Osteoblast (primary cell): ENCODE measurements at regions not wholly inside any gene's neighbourhood (a gene's known extent, or its start where the extent isn't known, plus 50 kb on each side); places are given as distances from the start of the nearest gene placed in this dataset.

Experiments
- DNase-seq: peaks from one replicate; pipeline ENCODE4 v3.0.0; 2011; ENCODE audit warnings: low spot score, mixed read lengths; ENCODE audit not compliant: insufficient read length; ENCODE audit errors: missing footprints
- H2AFZ ChIP-seq: 2 replicates; pipeline ENCODE4 v1.6.0; 2011; ENCODE audit warnings: mild to moderate bottlenecking, low read length
- H3K27ac ChIP-seq: 2 replicates; pipeline ENCODE4 v1.5.1; 2011; ENCODE audit warnings: mild to moderate bottlenecking, low read depth, low read length, moderate library complexity
- H3K27me3 ChIP-seq: 2 replicates; pipeline ENCODE4 v1.6.0; 2012; ENCODE audit warnings: mild to moderate bottlenecking, control low read depth, inconsistent platforms, low read length, moderate library complexity; ENCODE audit not compliant: insufficient read depth
- H3K36me3 ChIP-seq: 2 replicates; pipeline ENCODE4 v1.5.1; 2011; ENCODE audit warnings: mild to moderate bottlenecking, low read length, control low read depth, moderate library complexity; ENCODE audit not compliant: insufficient read depth
- H3K4me1 ChIP-seq: 2 replicates; pipeline ENCODE4 v1.5.1; 2011; ENCODE audit warnings: mild to moderate bottlenecking, low read length, control low read depth, moderate library complexity; ENCODE audit not compliant: insufficient read depth
- H3K4me2 ChIP-seq: 2 replicates; pipeline ENCODE4 v1.6.0; 2011; ENCODE audit warnings: mild to moderate bottlenecking, low read length; ENCODE audit not compliant: insufficient read depth
- H3K4me3 ChIP-seq: fragments of 200-600 bp; sonication (generic); 3 replicates; pipeline ENCODE4 v1.5.1; 2012; ENCODE audit warnings: mild to moderate bottlenecking, low read length, inconsistent platforms; ENCODE audit not compliant: insufficient read depth
- H3K79me2 ChIP-seq: 2 replicates; pipeline ENCODE4 v1.6.0; 2012; ENCODE audit warnings: mild to moderate bottlenecking, low read length, control low read depth, inconsistent platforms; ENCODE audit not compliant: insufficient read depth
- H3K9me3 ChIP-seq: 2 replicates; pipeline ENCODE4 v1.5.1; 2011; ENCODE audit warnings: low read depth, low read length, control low read depth
- H4K20me1 ChIP-seq: 2 replicates; pipeline ENCODE4 v1.6.0; 2012; ENCODE audit warnings: mild to moderate bottlenecking, low read length, control low read depth; ENCODE audit not compliant: insufficient read depth
- CTCF ChIP-seq: IDR thresholded peaks from 2 replicates; pipeline ENCODE4 v1.5.1; 2011; ENCODE audit warnings: mild to moderate bottlenecking, low read depth, low read length, moderate library complexity; ENCODE audit errors: extremely low read depth

- TF ChIP-seq CTCF = no peak
- DNase-seq = peak; percentile 76
- peaks cover 18% of the 10 kb centered on the region for H3K4me1 ChIP-seq
- H3K9me3 ChIP-seq = no peaks in the 10 kb centered on the region
- H3K4me2 ChIP-seq = peak overlapping the region; percentile 89
- H2AFZ ChIP-seq = peak overlapping the region; percentile 98
- no peaks in the 10 kb centered on the region for H3K27me3 ChIP-seq
- no peaks in the 10 kb centered on the region for H4K20me1 ChIP-seq
- H3K79me2 ChIP-seq = no peaks in the 10 kb centered on the region
- H3K4me3 ChIP-seq = peak overlapping the region; percentile 62
- H3K27ac ChIP-seq = peak overlapping the region; percentile 86
- no peaks in the 10 kb centered on the region for H3K36me3 ChIP-seq
Measured at GRCh38 chr14:65229748-65230728, 127.7 kb upstream of the MAX start.

GRCh38 chr14:65231286-65231980, 129.1 kb upstream of the MAX start:
- Histone ChIP-seq H2AFZ (no peak overlapping the region), H3K27ac (no peak overlapping the region), H3K27me3 (no peaks in the 10 kb centered on the region), H4K20me1 (no peaks in the 10 kb centered on the region), H3K4me1 (peaks cover 21% of the 10 kb centered on the region), H3K79me2 (no peaks in the 10 kb centered on the region), H3K36me3 (no peaks in the 10 kb centered on the region), H3K9me3 (no peaks in the 10 kb centered on the region), H3K4me2 (no peak overlapping the region), H3K4me3 (no peak overlapping the region)
- no peak for DNase-seq
- TF ChIP-seq CTCF = no peak

- no peak for DNase-seq
- no peaks in the 10 kb centered on the region for H3K36me3 ChIP-seq
- no peak overlapping the region for H2AFZ ChIP-seq
- no peaks in the 10 kb centered on the region for H3K27me3 ChIP-seq
- H4K20me1 ChIP-seq = no peaks in the 10 kb centered on the region
- peaks cover 44% of the 10 kb centered on the region for H3K4me1 ChIP-seq
- H3K9me3 ChIP-seq = no peaks in the 10 kb centered on the region
- no peak overlapping the region for H3K4me3 ChIP-seq
- no peaks in the 10 kb centered on the region for H3K79me2 ChIP-seq
- H3K4me2 ChIP-seq = no peak overlapping the region
- H3K27ac ChIP-seq = no peak overlapping the region
- TF ChIP-seq CTCF = no peak
Measured at GRCh38 chr14:65234752-65235361, 132.5 kb upstream of the MAX start.
